Natural killer cell (primary cell): ENCODE measurements at regions not wholly inside any gene's neighbourhood (a gene's known extent, or its start where the extent isn't known, plus 50 kb on each side); places are given as distances from the start of the nearest gene placed in this dataset.

ENCODE experiments used
- ATAC-seq, 3 donors: fragments of 150-1000 bp in 2 of 3; fragments of 200-7000 bp in 1 of 3; cut with Tn5 transposase; 1 replicate in 1 of 3; 2 replicates in 2 of 3; pipeline ENCODE4 v1.10.0; 2021; ENCODE audit warnings: mild to moderate bottlenecking in 2 of 3, moderate library complexity in 2 of 3
- DNase-seq, 2 donors: peaks; one replicate each; pipeline versions ENCODE4 v3.0.0 to v3.0.0-alpha.2; 2013 to 2021; ENCODE audit warnings: mixed read lengths in 1 of 2
- H3K27ac ChIP-seq: one replicate; pipeline ENCODE4 v1.5.1; 2013; ENCODE audit warnings: mild to moderate bottlenecking, low read length
- H3K27me3 ChIP-seq: one replicate; pipeline ENCODE4 v1.6.1; 2013; ENCODE audit warnings: low read length; ENCODE audit not compliant: control insufficient read depth, insufficient read depth
- H3K36me3 ChIP-seq: one replicate; pipeline ENCODE4 v1.6.1; 2013; ENCODE audit warnings: low read length; ENCODE audit not compliant: control insufficient read depth, insufficient read depth
- H3K4me1 ChIP-seq: one replicate; pipeline ENCODE4 v1.6.1; 2013; ENCODE audit warnings: low read length; ENCODE audit not compliant: control insufficient read depth, insufficient read depth
- H3K4me3 ChIP-seq: one replicate; pipeline ENCODE4 v1.5.1; 2013; ENCODE audit warnings: low read length
- H3K9me3 ChIP-seq: one replicate; pipeline ENCODE4 v1.6.1; 2013; ENCODE audit warnings: low read length; ENCODE audit not compliant: control insufficient read depth, insufficient read depth
- H3K27ac Mint-ChIP-seq, 2 donors: one replicate each; pipeline ENCODE4 v1.8.0; 2022; ENCODE audit warnings: mild to moderate bottlenecking in 2 of 2, mixed read lengths in 2 of 2, moderate library complexity in 1 of 2
- H3K27me3 Mint-ChIP-seq, 2 donors: one replicate each; pipeline ENCODE4 v1.8.0; 2022; ENCODE audit warnings: low read depth in 2 of 2, mixed read lengths in 2 of 2
- H3K36me3 Mint-ChIP-seq: one replicate; pipeline ENCODE4 v1.8.0; 2022; ENCODE audit warnings: mixed read lengths
- H3K4me1 Mint-ChIP-seq, 2 donors: one replicate each; pipeline ENCODE4 v1.8.0; 2022; ENCODE audit warnings: mixed read lengths in 2 of 2
- H3K4me3 Mint-ChIP-seq: one replicate; pipeline ENCODE4 v1.8.0; 2022; ENCODE audit warnings: mild to moderate bottlenecking, moderate library complexity, mixed read lengths
- H3K9me3 Mint-ChIP-seq, 2 donors: one replicate each; pipeline ENCODE4 v1.8.0; 2022; ENCODE audit warnings: mixed read lengths in 2 of 2
- WGBS: methylation state at CpG from one replicate; pipeline ENCODE4 v1.1.7; 2013; ENCODE audit warnings: missing lambda C conversion rate; ENCODE audit not compliant: insufficient coverage; 5-methylcytosine and 5-hydroxymethylcytosine counted together
- intact Hi-C: fragments of 100-400 bp; cut with micrococcal nuclease; formaldehyde crosslinking; loops from one replicate; pipeline ENCODE4 v1.14.2; 2022
- TF ChIP-seq, protein P1 (sequence below): fragments of 200-600 bp; IDR thresholded peaks from one replicate; pipeline ENCODE4 v1.8.0; 2022; ENCODE audit warnings: antibody characterized with exemption

DNA sequence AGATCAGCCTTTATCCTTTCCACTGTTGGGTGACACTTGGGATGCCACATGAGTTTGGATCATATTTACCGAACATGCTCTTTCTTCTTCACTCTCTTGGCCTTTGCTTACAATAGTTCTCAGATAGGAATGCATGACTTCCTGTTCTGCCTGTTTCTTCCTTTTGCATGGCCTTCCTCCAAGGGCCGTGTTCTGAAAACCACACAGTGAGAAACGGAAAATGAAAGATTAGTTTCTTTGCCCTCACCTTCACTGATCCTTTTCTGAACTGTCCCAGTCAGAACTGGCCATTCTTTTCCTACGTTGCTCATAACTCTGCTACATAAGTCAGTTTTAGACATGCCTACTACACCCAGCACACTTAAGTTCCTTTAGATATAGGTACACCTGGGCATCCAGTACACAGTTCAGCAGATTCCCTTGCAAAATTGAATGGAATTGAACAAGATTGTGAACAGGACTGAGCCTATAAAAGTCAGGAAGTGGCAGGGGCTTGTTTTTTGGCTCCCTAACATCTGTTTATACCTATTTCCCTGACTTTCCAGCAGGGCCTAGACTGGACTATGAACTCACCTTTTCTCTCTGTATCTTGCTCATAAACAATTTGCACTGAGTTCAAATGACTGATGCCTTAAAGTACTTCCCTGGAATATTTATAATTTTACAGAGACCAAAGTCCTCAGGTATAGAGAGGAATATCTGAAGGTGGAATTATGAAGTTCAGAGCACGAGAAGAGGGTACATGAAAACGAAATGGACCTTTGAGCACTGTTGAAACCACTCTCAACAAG is 186.4 kb upstream of the ST6GAL2 start:
- Histone ChIP-seq H3K27ac (no peak overlapping the region), H3K4me1 (no peaks in the 10 kb centered on the region), H3K4me3 (no peak overlapping the region), H3K9me3 (no peaks in the 10 kb centered on the region), H3K36me3 (no peaks in the 10 kb centered on the region), H3K27me3 (no peaks in the 10 kb centered on the region)
- H3K9me3 Mint-ChIP-seq, result peaks cover 5 to 9% of the 10 kb centered on the region in 2 donors
- 34% methylated on average over 6 of the region's 6 CpGs for WGBS
- DNase-seq (no peak), ATAC-seq (no peak)
- H3K4me1 Mint-ChIP-seq, result no peaks in the 10 kb centered on the region
- no peaks in the 10 kb centered on the region for H3K27me3 Mint-ChIP-seq
- TF ChIP-seq, protein P1, sequence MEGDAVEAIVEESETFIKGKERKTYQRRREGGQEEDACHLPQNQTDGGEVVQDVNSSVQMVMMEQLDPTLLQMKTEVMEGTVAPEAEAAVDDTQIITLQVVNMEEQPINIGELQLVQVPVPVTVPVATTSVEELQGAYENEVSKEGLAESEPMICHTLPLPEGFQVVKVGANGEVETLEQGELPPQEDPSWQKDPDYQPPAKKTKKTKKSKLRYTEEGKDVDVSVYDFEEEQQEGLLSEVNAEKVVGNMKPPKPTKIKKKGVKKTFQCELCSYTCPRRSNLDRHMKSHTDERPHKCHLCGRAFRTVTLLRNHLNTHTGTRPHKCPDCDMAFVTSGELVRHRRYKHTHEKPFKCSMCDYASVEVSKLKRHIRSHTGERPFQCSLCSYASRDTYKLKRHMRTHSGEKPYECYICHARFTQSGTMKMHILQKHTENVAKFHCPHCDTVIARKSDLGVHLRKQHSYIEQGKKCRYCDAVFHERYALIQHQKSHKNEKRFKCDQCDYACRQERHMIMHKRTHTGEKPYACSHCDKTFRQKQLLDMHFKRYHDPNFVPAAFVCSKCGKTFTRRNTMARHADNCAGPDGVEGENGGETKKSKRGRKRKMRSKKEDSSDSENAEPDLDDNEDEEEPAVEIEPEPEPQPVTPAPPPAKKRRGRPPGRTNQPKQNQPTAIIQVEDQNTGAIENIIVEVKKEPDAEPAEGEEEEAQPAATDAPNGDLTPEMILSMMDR, result no peak
- no peak overlapping the region for H3K27ac Mint-ChIP-seq
- no peaks in the 10 kb centered on the region for H3K36me3 Mint-ChIP-seq
- H3K4me3 Mint-ChIP-seq, result no peak overlapping the region
- intact Hi-C loops, result no loop called here

DNA sequence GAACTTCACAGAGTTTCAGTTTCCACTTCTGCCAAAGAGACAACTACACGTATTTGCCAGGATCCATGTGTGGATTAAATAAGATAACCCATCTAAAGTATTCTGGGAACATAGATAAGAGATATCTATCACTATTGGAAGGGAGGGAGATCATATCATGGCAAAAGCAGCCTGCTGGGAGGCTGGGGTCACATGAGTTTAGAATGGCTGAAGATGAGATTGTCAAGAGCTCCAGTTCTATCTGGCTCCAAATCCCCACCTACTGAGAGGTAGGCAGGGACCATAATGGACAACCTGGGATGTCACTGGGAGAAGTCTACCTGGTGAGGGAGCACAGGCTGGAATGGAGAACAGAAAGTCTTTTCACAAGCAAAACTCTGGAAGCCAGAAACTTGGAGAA is 192.6 kb upstream of the ST6GAL2 start:
- Mint-ChIP-seq H3K4me3 (no peak overlapping the region), H3K27me3 (no peaks in the 10 kb centered on the region), H3K27ac (no peak overlapping the region), H3K9me3 (peaks cover 6 to 8% of the 10 kb centered on the region in 2 donors), H3K36me3 (no peaks in the 10 kb centered on the region), H3K4me1 (no peaks in the 10 kb centered on the region)
- Histone ChIP-seq H3K27ac (no peak overlapping the region), H3K4me1 (no peaks in the 10 kb centered on the region), H3K27me3 (no peaks in the 10 kb centered on the region), H3K9me3 (no peaks in the 10 kb centered on the region), H3K4me3 (no peak overlapping the region), H3K36me3 (no peaks in the 10 kb centered on the region)
- no CpG with 5 or more reads among the region's 1 CpG for WGBS
- TF ChIP-seq, protein P1, result no peak
- intact Hi-C loops, result no loop called here
- ATAC-seq, result no peak
- no peak for DNase-seq

DNA sequence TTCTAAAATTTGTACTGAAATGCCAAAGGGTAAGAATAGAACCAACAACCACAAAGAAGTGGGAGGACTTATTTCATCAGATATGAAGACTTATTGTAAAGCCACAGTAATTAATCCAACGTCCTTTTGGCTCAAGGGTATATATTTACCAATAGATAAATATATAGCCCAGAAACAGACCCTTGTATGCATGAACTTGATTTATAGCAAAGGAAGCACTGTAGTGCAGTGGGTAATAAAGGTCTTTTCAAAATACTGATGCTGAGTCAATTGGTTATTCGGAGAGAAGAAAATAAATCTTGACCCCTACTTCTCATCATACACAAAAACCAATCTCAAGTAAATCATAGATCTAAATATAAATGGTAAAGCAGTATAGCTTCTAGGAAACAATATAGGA is 200.5 kb upstream of the ST6GAL2 start:
- no peak for DNase-seq
- Mint-ChIP-seq H3K4me3 (no peak overlapping the region), H3K9me3 (peaks cover 9% of the 10 kb centered on the region in 2 donors), H3K27me3 (no peaks in the 10 kb centered on the region), H3K4me1 (no peaks in the 10 kb centered on the region), H3K36me3 (no peaks in the 10 kb centered on the region), H3K27ac (no peak overlapping the region)
- WGBS, result no CpG with 5 or more reads among the region's 2 CpGs
- no peaks in the 10 kb centered on the region for H3K36me3 ChIP-seq
- H3K4me1 ChIP-seq, result no peaks in the 10 kb centered on the region
- H3K27ac ChIP-seq, result no peak overlapping the region
- intact Hi-C loops, result no loop called here
- ATAC-seq, result no peak
- TF ChIP-seq, protein P1, result no peak
- no peaks in the 10 kb centered on the region for H3K9me3 ChIP-seq
- no peaks in the 10 kb centered on the region for H3K27me3 ChIP-seq
- no peak overlapping the region for H3K4me3 ChIP-seq

DNA sequence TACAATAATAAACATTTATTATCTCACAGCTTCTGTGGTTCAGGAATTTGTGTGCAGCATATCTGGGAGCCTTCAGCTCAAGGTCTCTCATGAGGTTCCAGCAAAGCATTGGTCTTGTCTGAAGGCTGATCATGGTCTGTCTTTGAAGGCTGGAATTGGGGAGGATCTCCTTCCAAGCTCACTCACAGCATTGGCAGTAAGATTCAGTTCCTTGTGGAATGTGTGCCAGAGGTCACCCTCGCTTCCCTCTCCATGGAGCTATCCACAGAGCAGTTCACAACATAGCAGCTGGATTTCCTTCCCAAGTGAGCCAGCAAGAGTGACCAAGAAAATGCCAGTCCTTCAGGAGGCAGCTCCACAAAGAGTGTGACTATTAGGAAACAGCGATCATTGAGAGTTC is 202.2 kb upstream of the ST6GAL2 start:
- Histone ChIP-seq H3K27ac (no peak overlapping the region), H3K27me3 (no peaks in the 10 kb centered on the region), H3K36me3 (no peaks in the 10 kb centered on the region), H3K4me1 (no peaks in the 10 kb centered on the region), H3K4me3 (no peak overlapping the region), H3K9me3 (no peaks in the 10 kb centered on the region)
- Mint-ChIP-seq H3K4me1 (no peaks in the 10 kb centered on the region), H3K27ac (no peak overlapping the region), H3K9me3 (peaks cover 8 to 9% of the 10 kb centered on the region in 2 donors), H3K36me3 (no peaks in the 10 kb centered on the region), H3K27me3 (no peaks in the 10 kb centered on the region), H3K4me3 (no peak overlapping the region)
- TF ChIP-seq, protein P1, result no peak
- ATAC-seq (no peak), DNase-seq (no peak)
- WGBS, result 82% methylated on average over 2 of the region's 2 CpGs
- intact Hi-C loops, result no loop called here
